IPS-18c (cell line): ENCODE measurements at regions not wholly inside any gene's neighbourhood (a gene's known extent, or its start where the extent isn't known, plus 50 kb on each side); places are given as distances from the start of the nearest gene placed in this dataset.

Source experiments
- H3K4me3 ChIP-seq: 2 replicates; pipeline ENCODE4 v1.7.0; 2013; ENCODE audit warnings: low read depth, mild to moderate bottlenecking, low read length, moderate library complexity; ENCODE audit not compliant: insufficient read depth
- H3K9me3 ChIP-seq: one replicate; pipeline ENCODE4 v1.6.1; 2013; ENCODE audit warnings: mild to moderate bottlenecking, low read length, moderate library complexity; ENCODE audit not compliant: control insufficient read depth, insufficient read depth

- Histone ChIP-seq H3K9me3 (no peaks in the 10 kb centered on the region), H3K4me3 (no peak overlapping the region)
Measured at GRCh38 chr9:121566481-121567465, 67.1 kb upstream of the GGTA1 start.

GRCh38 chr9:121567500-121568342 is 68.1 kb upstream of the GGTA1 start:
- Histone ChIP-seq H3K9me3 (no peaks in the 10 kb centered on the region), H3K4me3 (no peak overlapping the region)

GRCh38 chr9:121568343-121569265 is 69.0 kb upstream of the GGTA1 start:
- no peak overlapping the region for H3K4me3 ChIP-seq

GRCh38 chr9:121569266-121569648 is 69.6 kb upstream of the GGTA1 start:
- no peaks in the 10 kb centered on the region for H3K9me3 ChIP-seq
- H3K4me3 ChIP-seq: no peak overlapping the region

More at GRCh38 chr9:121568343-121569265, 69.0 kb upstream of the GGTA1 start:
- no peaks in the 10 kb centered on the region for H3K9me3 ChIP-seq

- no peak overlapping the region for H3K4me3 ChIP-seq
- no peaks in the 10 kb centered on the region for H3K9me3 ChIP-seq
Measured at GRCh38 chr9:121572581-121572980, 72.9 kb upstream of the GGTA1 start.

GRCh38 chr9:121573717-121574485 is 74.3 kb upstream of the GGTA1 start:
- Histone ChIP-seq H3K9me3 (peaks cover 2% of the 10 kb centered on the region), H3K4me3 (no peak overlapping the region)

- Histone ChIP-seq H3K9me3 (peaks cover 2% of the 10 kb centered on the region), H3K4me3 (no peak overlapping the region)
Measured at GRCh38 chr9:121574774-121575519, 75.3 kb upstream of the GGTA1 start.

GRCh38 chr9:121576281-121577075 is 75.0 kb upstream of the DAB2IP start:
- Histone ChIP-seq H3K9me3 (peaks cover 2% of the 10 kb centered on the region), H3K4me3 (no peak overlapping the region)

- H3K4me3 ChIP-seq: no peak overlapping the region
- H3K9me3 ChIP-seq: peaks cover 2% of the 10 kb centered on the region
Measured at GRCh38 chr9:121577166-121577565, 74.3 kb upstream of the DAB2IP start.

- H3K9me3 ChIP-seq: peaks cover 2% of the 10 kb centered on the region
- H3K4me3 ChIP-seq: no peak overlapping the region
Measured at GRCh38 chr9:121577572-121577971, 73.9 kb upstream of the DAB2IP start.

GRCh38 chr9:121581786-121582600 is 69.4 kb upstream of the DAB2IP start:
- H3K4me3 ChIP-seq: no peak overlapping the region
- peaks cover 2% of the 10 kb centered on the region for H3K9me3 ChIP-seq

- H3K4me3 ChIP-seq: no peak overlapping the region
- H3K9me3 ChIP-seq: peaks cover 2% of the 10 kb centered on the region
Measured at GRCh38 chr9:121582641-121583040, 68.8 kb upstream of the DAB2IP start.

GRCh38 chr9:121584421-121584820 is 67.0 kb upstream of the DAB2IP start:
- Histone ChIP-seq H3K4me3 (no peak overlapping the region), H3K9me3 (no peaks in the 10 kb centered on the region)

GRCh38 chr9:121587863-121588262 is 63.6 kb upstream of the DAB2IP start:
- H3K9me3 ChIP-seq: no peaks in the 10 kb centered on the region
- H3K4me3 ChIP-seq: no peak overlapping the region
